ENCODE measurements at regions not wholly inside any gene's neighbourhood (a gene's known extent, or its start where the extent isn't known, plus 50 kb on each side); places are given as distances from the start of the nearest gene placed in this dataset.

- dilution Hi-C loops (cut with MboI; ENCODE audit: extremely low pct_ligation_motif_present, low sequenced_read_pairs) (no loop called here), intact Hi-C loops (cut with micrococcal nuclease) (loop anchor here (10.0 kb wide), 1 partner anchor 716 kb away; no protein-coding TSS in a partner anchor)
- DNase-seq (ENCODE audit: low read depth, low spot score) (no peak), FAIRE-seq (no peak)
- Histone ChIP-seq H3K9ac (replicated peaks; ENCODE audit: extremely low read depth, insufficient read depth, low read length) (no peak overlapping the region), H3K4me2 (ENCODE audit: insufficient read depth, low read length) (no peak overlapping the region), H2AFZ (ENCODE audit: low read depth, low read length) (no peak overlapping the region), H3K36me3 (ENCODE audit: control insufficient read depth in 2 of 2, extremely low read depth in 1 of 2, insufficient read depth in 2 of 2, low read length in 2 of 2) (no peaks in the 10 kb centered on the region), H3K4me1 (ENCODE audit: control insufficient read depth, extremely low read depth, insufficient read depth, low read length) (peaks cover 11% of the 10 kb centered on the region), H3K79me2 (ENCODE audit: control insufficient read depth, insufficient read depth, low read length) (no peaks in the 10 kb centered on the region), H3K4me3 (replicated peaks in 1 of 3; ENCODE audit: insufficient read depth in 1 of 3, low read depth in 1 of 3, low read length in 3 of 3) (no peak overlapping the region), H4K20me1 (replicated peaks; ENCODE audit: control insufficient read depth, extremely low read depth, insufficient read depth, low read length) (no peaks in the 10 kb centered on the region), H3K27ac (ENCODE audit: insufficient read depth, low read depth, low read length) (no peak overlapping the region), H3K27me3 (ENCODE audit: control insufficient read depth in 2 of 2, insufficient read depth in 2 of 2, low read length in 2 of 2) (no peaks in the 10 kb centered on the region), H3K9me1 (replicated peaks; ENCODE audit: control insufficient read depth, extremely low read depth, insufficient read depth, low read length) (no peaks in the 10 kb centered on the region), H3K9me3 (replicated peaks; ENCODE audit: control insufficient read depth, insufficient read depth, low read length) (no peaks in the 10 kb centered on the region)
- ChIA-PET CTCF (no interaction called here), POLR2A (no interaction called here)
- no TSS peak for BruUV-seq (replicated peaks)
- TF ChIP-seq GATA2 (IDR thresholded peaks at IDR 0.05; ENCODE audit: insufficient read depth, insufficient read length, low read depth, low read length) (no peak), EZH2 (IDR thresholded peaks at IDR 0.05; ENCODE audit: borderline replicate concordance, low read depth, low read length, severe bottlenecking) (no peak), MYC (IDR thresholded peaks at IDR 0.05; ENCODE audit: low read depth, low read length) (no peak), FOS (IDR thresholded peaks at IDR 0.05; ENCODE audit: borderline replicate concordance, insufficient read depth, low read length) (no peak), POLR2AphosphoS5 (IDR thresholded peaks at IDR 0.05; ENCODE audit: insufficient read depth, low read depth, low read length) (no peak), POLR2A (IDR thresholded peaks at IDR 0.05; ENCODE audit: low read depth, low read length) (no peak)
Observed at GRCh38 chr1:38118976-38119375, 72.4 kb upstream of the POU3F1 start.

DNA sequence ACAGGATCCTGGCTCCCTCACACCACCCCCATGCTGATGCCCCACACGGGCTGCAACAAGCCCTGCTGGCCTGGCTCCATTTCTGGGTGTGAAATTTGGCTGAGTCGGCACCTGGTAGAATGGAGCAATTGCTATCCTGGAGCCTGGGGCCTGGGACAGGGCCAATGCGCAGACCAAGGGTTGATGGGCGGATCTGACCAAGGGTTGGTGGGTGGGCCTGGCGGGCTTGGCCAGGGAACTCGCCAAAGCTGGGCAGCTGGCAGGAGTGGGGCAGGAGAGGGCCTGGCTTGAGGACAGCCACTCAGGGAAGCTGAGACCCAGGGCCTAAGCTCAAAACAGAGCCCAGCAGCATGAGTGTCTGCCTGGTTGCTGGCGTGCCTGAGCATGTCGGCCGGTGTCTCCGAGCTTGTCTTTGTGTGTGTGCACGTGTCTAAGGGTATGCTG lies 70.9 kb upstream of the POU3F1 start:
- TF ChIP-seq POLR2A (IDR thresholded peaks at IDR 0.05; ENCODE audit: low read depth, low read length) (no peak), POLR2AphosphoS5 (IDR thresholded peaks at IDR 0.05; ENCODE audit: insufficient read depth, low read depth, low read length) (no peak), CTCF (IDR thresholded peaks at IDR 0.05; ENCODE audit: extremely low read depth in 1 of 2, insufficient read depth in 1 of 2, low read depth in 1 of 2, low read length in 2 of 2) (no peak), MYC (IDR thresholded peaks at IDR 0.05; ENCODE audit: low read depth, low read length) (no peak), FOS (IDR thresholded peaks at IDR 0.05; ENCODE audit: borderline replicate concordance, insufficient read depth, low read length) (no peak), GATA2 (IDR thresholded peaks at IDR 0.05; ENCODE audit: insufficient read depth, insufficient read length, low read depth, low read length) (no peak), JUN (IDR thresholded peaks at IDR 0.05; ENCODE audit: borderline replicate concordance, insufficient read depth, insufficient read length, low read depth) (no peak), MAX (IDR thresholded peaks at IDR 0.05; ENCODE audit: insufficient read depth, insufficient read length) (no peak), EZH2 (IDR thresholded peaks at IDR 0.05; ENCODE audit: borderline replicate concordance, low read depth, low read length, severe bottlenecking) (no peak)
- POLR2A ChIA-PET: no interaction called here

More for the DNA sequence above, 70.9 kb upstream of the POU3F1 start:
- Histone ChIP-seq H4K20me1 (replicated peaks; ENCODE audit: control insufficient read depth, extremely low read depth, insufficient read depth, low read length) (no peaks in the 10 kb centered on the region), H3K27ac (ENCODE audit: insufficient read depth, low read depth, low read length) (no peak overlapping the region), H3K9me3 (replicated peaks; ENCODE audit: control insufficient read depth, insufficient read depth, low read length) (no peaks in the 10 kb centered on the region), H2AFZ (ENCODE audit: low read depth, low read length) (no peak overlapping the region), H3K4me3 (replicated peaks in 1 of 3; ENCODE audit: insufficient read depth in 1 of 3, low read depth in 1 of 3, low read length in 3 of 3) (no peak overlapping the region), H3K9ac (replicated peaks; ENCODE audit: extremely low read depth, insufficient read depth, low read length) (no peak overlapping the region), H3K9me1 (replicated peaks; ENCODE audit: control insufficient read depth, extremely low read depth, insufficient read depth, low read length) (no peaks in the 10 kb centered on the region), H3K4me2 (ENCODE audit: insufficient read depth, low read length) (no peak overlapping the region), H3K79me2 (ENCODE audit: control insufficient read depth, insufficient read depth, low read length) (no peaks in the 10 kb centered on the region), H3K4me1 (ENCODE audit: control insufficient read depth, extremely low read depth, insufficient read depth, low read length) (peaks cover 11% of the 10 kb centered on the region), H3K36me3 (ENCODE audit: control insufficient read depth in 2 of 2, extremely low read depth in 1 of 2, insufficient read depth in 2 of 2, low read length in 2 of 2) (no peaks in the 10 kb centered on the region), H3K27me3 (ENCODE audit: control insufficient read depth in 2 of 2, insufficient read depth in 2 of 2, low read length in 2 of 2) (no peaks in the 10 kb centered on the region)
- intact Hi-C loops (cut with micrococcal nuclease) (loop anchor here (10.0 kb wide), 1 partner anchor 717 kb away; no protein-coding TSS in a partner anchor), dilution Hi-C loops (cut with MboI; ENCODE audit: extremely low pct_ligation_motif_present, low sequenced_read_pairs) (no loop called here)
- CTCF ChIA-PET: interaction anchor here (1.0 to 1.4 kb wide), 2 partner anchors 10 to 13 kb away, joined by 3 read pairs; no protein-coding TSS in a partner anchor
- no TSS peak for BruUV-seq (replicated peaks)
- DNase-seq (ENCODE audit: low read depth, low spot score) (no peak), FAIRE-seq (no peak)
